ENCODE measurements at regions not wholly inside any gene's neighbourhood (a gene's known extent, or its start where the extent isn't known, plus 50 kb on each side); places are given as distances from the start of the nearest gene placed in this dataset.
"Not testable (repeated sequence)": the region's sequence is repeated elsewhere in the genome, so short reads cannot be mapped to it uniquely, and the experiment has no call there.

GRCh38 chr9:86645303-86645702, 291.1 kb upstream of the TUT7 start:
- DNase-seq: no peak

DNA sequence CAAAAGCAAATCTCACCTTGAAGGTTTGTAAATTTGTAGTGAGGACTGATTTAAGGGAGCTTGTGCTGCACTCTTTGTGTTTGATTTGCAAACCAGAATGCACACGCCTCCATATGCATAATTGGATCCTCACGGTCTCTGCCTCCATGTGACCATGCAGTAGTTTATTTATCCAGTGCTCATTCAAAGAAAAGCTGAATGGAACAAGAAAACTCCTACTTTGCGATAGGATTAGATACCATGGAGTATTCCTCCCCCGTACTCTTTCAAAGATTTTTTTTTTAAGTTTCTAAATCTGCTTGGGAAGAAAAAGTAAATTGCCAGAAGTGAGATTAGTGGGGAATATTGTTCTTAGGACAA, 290.4 kb upstream of the TUT7 start:
- no peak for DNase-seq

- DNase-seq: no peak
Observed at GRCh38 chr9:86643946-86644674, 289.9 kb upstream of the TUT7 start.

DNA sequence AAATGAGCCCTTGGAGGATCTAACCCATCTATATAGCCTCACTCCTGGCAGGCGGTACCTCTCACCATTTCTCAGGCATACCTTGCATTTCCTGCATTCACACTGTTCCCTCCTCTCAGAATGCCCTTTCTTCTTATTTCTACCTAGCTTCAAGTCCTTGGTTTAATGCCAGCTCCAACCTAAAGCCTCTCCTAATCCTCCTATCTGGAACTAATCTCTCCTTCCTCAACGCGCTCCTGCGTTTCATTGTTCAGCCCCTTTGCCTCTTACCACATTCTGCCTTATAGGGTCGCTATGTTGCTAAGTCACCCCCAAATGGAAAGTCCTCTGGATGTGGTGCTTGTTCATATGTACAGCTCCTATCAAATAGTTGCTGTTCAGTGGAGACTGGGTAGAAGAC, 288.5 kb upstream of the TUT7 start:
- no peak for DNase-seq

DNA sequence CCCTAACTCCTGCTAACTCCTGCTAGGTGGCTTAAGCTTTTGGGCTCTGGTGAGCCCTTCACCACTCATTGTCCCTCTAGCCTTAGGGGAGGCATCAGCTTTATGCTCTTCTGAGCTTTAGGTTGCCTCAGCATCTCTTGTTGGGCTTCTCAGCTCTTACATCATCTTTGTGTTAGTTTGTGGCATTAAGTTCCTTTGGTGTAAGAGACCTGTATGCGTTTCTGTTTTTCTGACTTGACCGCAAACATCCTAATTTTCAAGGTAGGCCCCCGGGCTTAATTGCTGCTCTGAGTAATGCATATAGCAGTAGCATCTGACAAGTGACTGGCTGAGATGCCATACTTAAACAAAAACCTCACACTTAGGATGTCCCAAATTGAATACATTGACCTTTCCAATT, 287.8 kb upstream of the TUT7 start:
- DNase-seq: no peak

- no peak for DNase-seq
Observed at GRCh38 chr9:86639899-86640379, 285.7 kb upstream of the TUT7 start.

DNA sequence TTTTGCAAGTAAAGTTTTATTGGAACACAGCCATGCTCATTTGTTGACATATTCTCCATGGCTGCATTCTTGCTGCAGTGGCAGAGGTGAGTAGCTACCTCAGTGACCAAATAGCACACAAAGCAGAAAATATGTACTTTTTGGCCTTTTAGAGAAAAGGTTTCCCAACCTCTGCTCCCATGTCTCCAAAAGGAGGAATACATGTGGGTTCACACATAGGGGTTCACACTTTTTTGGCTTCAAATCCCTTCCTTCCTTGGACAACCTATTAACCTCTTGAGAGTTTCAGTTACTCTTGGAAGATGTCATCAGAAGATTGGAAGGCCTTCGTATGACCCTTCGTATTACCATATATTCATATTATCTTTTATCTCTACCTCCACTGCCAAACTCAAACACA, 285.1 kb upstream of the TUT7 start:
- no peak for DNase-seq

DNA sequence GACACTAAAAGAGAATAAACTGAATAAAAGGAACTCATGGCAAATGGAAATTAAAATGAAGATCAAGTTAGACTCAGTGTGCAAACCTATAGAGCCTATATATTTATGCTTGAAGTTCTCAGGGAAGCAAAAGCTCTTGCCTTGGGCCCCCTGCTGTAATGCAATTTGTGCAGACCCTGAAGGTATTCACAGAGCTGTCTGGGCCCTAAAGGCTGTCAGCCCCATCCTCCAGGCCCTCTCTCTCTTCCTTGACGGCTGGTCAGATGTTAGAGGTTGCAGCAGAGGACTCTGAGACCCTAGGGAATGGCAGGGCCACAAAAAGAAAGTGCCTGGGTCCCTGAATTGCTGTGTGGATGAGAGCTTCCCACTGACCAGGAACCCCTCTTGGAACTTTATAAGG, 283.9 kb upstream of the TUT7 start:
- no peak for DNase-seq

DNA sequence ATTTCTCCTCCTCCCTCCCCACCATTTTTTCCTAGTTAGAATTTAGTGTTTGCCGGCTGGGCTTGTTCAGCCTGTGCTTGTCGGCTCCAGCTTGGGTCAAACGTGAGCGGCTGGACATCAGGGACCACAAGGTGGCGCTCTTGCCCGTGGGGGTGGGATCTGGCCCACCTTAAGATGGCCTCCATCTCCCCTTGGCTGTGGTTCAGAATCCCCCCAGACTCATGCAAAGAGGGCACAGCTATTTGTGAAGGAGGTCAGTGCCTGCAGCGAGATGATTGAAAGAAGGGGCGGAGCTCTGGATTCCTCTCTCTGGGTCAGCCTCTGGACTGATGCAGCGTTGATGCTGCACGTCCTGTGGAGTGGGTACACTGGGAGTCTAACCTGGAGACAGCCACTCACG, 283.3 kb upstream of the TUT7 start:
- no peak for DNase-seq

DNA sequence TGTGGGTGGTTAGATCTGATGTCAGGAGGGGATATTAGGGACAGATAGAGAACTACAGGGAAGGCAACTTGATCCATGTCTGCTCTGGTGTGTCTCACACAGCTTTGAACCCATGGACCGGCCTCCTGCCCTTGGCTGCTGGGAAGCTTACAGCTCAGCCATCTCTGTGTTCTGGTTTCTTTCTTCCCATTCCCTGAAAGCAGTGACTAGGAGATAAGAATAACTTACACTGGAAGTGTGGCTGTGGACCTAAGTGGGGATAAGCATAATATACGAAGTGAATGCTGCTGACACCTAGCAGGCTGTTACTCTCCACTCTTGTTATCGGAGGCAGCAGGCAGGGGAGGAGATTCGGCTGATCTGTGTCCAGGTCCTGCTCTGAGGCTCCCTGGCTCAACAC, 282.3 kb upstream of the TUT7 start:
- no peak for DNase-seq

DNA sequence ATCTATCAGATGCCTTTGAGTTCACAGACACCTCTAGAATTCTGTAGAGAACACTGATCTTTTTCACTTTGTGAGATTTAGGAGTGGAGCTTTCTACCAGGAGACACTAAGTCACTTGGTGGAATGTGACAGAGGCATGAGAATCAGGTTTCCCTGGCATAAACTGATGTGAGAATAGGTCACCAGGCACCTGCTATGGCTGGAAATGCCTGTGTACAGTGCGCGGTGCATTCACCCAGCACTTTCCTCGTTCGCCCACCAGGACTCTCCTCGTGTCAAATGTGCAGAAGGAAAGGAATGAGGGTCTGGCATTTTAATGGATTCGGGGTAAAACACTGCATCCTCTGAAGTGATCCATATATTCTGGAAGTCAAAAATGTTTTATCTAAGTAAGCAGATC, 281.8 kb upstream of the TUT7 start:
- no peak for DNase-seq

- no peak for DNase-seq
Observed at GRCh38 chr9:86634501-86634900, 280.3 kb upstream of the TUT7 start.

DNA sequence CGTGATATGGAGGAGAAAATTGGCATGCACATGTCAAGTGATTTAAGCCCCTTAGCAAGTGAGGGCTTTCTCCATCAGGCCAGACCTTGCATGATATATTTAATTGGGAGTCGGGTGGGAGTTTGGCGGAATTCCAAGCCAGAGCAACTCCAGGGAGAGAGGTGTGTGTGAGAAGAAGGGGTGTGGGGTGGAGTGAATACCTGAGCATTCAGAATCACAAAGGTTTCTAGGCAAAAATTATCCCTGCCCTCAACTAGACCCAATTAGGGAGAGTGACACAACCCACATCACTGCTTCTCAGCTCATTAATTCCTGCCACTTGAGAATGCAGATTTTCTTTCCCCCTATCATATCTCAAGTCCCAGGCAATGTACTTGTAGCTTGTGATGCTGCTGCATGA, 279.7 kb upstream of the TUT7 start:
- no peak for DNase-seq

GRCh38 chr9:86632537-86632936, 278.3 kb upstream of the TUT7 start:
- no peak for DNase-seq

DNA sequence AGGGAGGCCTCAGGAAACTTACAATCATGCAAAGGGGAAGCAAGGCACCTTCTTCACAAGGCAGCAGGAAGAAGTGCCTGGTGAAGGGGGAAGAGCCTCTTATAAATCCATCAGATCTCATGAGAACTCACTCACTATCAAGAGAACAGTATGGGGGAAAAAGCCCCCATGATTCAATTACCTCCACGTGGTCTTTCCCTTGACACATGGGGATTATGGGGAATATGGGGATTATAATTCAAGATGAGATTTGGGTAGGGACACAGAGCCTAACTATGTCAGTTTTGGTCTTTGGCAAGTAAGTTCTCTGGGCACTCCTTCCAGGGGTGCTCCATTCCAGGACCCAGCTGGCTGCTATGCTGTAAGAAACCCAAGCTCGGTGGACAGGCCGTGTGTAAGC, 275.3 kb upstream of the TUT7 start:
- no peak for DNase-seq

GRCh38 chr9:86626802-86627201, 272.6 kb upstream of the TUT7 start:
- DNase-seq: no peak

DNA sequence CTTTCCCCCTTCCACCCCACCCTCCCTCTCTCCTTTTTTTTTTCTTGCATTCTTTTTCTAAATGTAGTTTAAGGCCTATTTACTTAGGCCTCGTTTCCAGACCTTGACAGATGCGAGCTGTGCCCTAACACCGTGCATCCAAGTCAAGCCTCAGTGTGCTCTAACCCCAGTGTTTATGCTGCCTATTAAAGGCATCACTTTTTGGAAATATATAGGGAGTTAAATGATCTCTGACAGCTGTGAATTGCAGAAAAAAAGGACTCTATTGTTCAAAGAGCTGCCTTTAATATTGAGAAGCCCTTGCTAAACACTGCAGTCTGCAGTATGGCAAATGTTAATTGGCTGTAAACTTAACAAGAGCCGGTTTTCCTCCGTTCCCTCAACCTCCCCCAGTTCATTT, 270.4 kb upstream of the TUT7 start:
- DNase-seq: no peak

- DNase-seq: no peak
Observed at GRCh38 chr9:86614871-86615849, 260.9 kb upstream of the TUT7 start.

GRCh38 chr9:86613943-86614342, 259.7 kb upstream of the TUT7 start:
- DNase-seq: no peak

DNA sequence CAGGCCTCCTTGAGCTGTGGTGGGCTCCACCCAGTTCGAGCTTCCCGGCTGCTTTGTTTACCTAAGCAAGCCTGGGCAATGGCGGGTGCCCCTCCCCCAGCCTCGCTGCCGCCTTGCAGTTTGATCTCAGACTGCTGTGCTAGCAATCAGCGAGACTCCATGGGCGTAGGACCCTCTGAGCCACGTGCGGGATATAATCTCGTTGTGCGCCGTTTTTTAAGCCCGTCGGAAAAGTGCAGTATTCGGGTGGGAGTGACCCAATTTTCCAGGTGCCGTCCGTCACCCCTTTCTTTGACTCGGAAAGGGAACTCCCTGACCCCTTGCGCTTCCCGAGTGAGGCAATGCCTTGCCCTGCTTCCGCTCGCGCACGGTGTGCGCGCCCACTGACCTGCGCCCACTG, 257.3 kb upstream of the TUT7 start:
- DNase-seq: not testable (repeated sequence)

GRCh38 chr9:86605303-86605702, 251.1 kb upstream of the TUT7 start:
- no peak for DNase-seq

DNA sequence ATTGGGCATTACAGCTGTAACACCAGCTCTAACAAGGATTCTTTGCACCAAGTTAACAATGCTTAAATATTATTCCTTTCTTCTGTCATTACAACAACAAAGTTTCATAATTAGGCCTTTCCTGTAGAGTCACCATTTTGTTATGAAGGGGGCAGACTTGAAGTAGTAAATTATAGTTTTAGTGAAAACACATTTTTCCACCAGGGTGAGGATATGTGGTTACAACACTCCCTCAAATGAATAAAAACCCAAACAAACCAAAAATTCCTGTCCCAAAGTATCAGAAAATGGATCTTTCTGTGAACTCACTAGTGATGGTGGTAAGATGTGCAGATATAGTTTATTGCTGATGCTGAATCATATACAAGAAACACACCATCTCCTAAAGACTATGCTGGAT, 250.5 kb upstream of the TUT7 start:
- DNase-seq: no peak

DNA sequence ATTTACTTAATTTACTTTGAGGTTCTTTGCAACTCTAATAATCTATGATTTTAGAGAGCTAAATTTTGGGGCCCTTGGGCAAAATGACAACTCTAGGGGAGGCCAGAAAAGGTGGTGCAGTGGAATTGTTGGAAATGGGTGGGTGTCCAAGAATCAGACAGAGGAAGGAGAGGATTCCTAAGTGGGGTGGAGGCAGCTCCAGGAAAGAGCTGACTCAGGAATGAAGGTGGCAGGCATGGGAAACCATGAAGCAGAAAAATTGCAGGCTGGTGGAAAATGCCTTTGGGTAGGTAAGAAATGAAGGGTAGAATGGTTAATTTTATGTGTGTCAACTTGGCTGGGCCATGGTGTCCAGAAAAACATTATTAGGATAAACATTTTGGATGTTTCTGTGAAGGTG, 248.5 kb upstream of the TUT7 start:
- DNase-seq: no peak

DNA sequence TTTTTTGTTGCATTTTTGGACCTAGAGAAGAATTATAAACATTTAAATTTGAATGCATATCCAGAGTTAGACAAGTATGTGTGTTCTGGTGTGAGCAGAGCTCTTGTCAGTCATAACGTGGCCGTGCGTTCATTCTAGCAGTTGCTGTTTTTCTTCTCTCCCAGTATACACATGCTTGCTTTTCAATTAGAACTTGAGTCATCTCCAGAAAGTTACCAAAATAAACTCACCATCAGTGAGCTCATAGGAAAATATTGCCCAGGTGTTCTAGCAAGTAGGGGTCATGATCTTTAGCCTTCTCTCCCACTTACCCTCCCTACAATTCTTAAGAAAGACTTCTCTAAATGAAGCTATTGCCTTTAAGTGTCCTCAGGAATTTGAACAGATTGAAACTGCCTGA, 247.5 kb upstream of the TUT7 start:
- DNase-seq: no peak

Measured in activated naive CD4-positive, alpha-beta T cell treated with Interleukin-2 at 50 U/mL for 16 hours (primary cell).